ENCODE measurements at regions not wholly inside any gene's neighbourhood (a gene's known extent, or its start where the extent isn't known, plus 50 kb on each side); places are given as distances from the start of the nearest gene placed in this dataset.

DNA sequence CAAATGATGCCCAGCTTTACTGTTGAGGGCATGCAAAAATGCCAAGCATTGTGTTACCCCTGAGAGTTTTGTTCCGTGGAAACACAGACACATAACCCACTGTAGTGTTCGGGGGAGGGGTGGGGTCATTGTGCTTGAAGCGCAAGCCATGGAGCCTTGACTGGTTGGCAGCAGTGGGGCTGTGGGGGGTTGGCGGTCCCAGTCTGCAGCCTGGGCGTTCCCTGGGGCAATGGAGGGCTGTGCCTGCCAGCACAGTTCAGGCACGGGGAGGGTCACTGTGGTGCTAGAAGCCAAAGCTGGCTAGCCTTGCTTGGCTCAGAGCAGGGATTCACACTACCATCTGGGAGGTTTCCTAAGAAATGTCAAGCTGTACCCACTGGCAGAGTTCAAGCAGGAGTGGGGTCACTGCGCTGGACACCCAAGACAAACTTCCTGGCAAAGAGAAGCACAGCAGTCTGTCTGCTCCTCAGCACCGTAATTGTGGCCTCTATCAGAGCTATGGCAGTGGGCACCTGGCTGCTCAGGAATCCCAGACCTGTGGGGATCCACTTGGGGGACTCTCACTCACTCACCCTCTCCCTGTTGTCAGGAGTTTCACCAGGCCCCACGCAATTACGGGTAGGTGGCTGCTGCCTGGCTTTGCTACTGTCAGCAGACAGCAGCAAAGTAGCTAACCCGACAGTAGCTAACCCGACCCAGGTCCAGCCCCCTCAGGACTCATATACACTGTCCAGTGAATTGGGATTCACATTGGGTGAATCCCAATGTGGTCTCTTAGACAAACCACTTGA lies 292.4 kb downstream of the ZWINT start:
- TF ChIP-seq, protein P1, sequence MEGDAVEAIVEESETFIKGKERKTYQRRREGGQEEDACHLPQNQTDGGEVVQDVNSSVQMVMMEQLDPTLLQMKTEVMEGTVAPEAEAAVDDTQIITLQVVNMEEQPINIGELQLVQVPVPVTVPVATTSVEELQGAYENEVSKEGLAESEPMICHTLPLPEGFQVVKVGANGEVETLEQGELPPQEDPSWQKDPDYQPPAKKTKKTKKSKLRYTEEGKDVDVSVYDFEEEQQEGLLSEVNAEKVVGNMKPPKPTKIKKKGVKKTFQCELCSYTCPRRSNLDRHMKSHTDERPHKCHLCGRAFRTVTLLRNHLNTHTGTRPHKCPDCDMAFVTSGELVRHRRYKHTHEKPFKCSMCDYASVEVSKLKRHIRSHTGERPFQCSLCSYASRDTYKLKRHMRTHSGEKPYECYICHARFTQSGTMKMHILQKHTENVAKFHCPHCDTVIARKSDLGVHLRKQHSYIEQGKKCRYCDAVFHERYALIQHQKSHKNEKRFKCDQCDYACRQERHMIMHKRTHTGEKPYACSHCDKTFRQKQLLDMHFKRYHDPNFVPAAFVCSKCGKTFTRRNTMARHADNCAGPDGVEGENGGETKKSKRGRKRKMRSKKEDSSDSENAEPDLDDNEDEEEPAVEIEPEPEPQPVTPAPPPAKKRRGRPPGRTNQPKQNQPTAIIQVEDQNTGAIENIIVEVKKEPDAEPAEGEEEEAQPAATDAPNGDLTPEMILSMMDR (IDR thresholded peaks at IDR 0.05; ENCODE audit: insufficient read depth, low read length) = no peak
- no peak for TF ChIP-seq POLR2AphosphoS5 (IDR thresholded peaks at IDR 0.05; ENCODE audit: low read depth)

All from HL-60 (cell line).